ENCODE measurements at regions not wholly inside any gene's neighbourhood (a gene's known extent, or its start where the extent isn't known, plus 50 kb on each side); places are given as distances from the start of the nearest gene placed in this dataset.

GRCh38 chr3:99170867-99171517, 269.5 kb upstream of the DCBLD2 start:
- Mint-ChIP-seq H3K36me3 (no peaks in the 10 kb centered on the region), H3K4me1 (no peaks in the 10 kb centered on the region), H3K27ac (no peak overlapping the region), H3K4me3 (no peak overlapping the region), H3K27me3 (ENCODE audit: low read depth in 2 of 2) (no peaks in the 10 kb centered on the region), H3K9me3 (peaks cover 2% of the 10 kb centered on the region in 2 donors)
- intact Hi-C loops (cut with micrococcal nuclease), result loop anchor here (5.0 kb wide), 1 partner anchor 354 kb away; no protein-coding TSS in a partner anchor
- Histone ChIP-seq H3K9me3 (ENCODE audit: control insufficient read depth, insufficient read depth, low read length) (no peaks in the 10 kb centered on the region), H3K36me3 (ENCODE audit: control insufficient read depth, insufficient read depth, low read length) (no peaks in the 10 kb centered on the region), H3K4me3 (ENCODE audit: low read length) (no peak overlapping the region), H3K4me1 (ENCODE audit: control insufficient read depth, insufficient read depth, low read length) (no peaks in the 10 kb centered on the region), H3K27me3 (ENCODE audit: control insufficient read depth, insufficient read depth, low read length) (no peaks in the 10 kb centered on the region), H3K27ac (ENCODE audit: low read length) (no peak overlapping the region)
- no peak for TF ChIP-seq CTCF (IDR thresholded peaks at IDR 0.05)
- DNase-seq, result no peak
- WGBS (ENCODE audit: insufficient coverage), result 87% methylated on average over 6 of the region's 6 CpGs
- ATAC-seq, result no peak

- DNase-seq (no peak), ATAC-seq (no peak)
- no peak overlapping the region for H3K27ac Mint-ChIP-seq
- H3K36me3 Mint-ChIP-seq, result no peaks in the 10 kb centered on the region
- H3K9me3 Mint-ChIP-seq, result peaks cover 2 to 5% of the 10 kb centered on the region in 2 donors
- Histone ChIP-seq H3K27me3 (ENCODE audit: control insufficient read depth, insufficient read depth, low read length) (no peaks in the 10 kb centered on the region), H3K36me3 (ENCODE audit: control insufficient read depth, insufficient read depth, low read length) (no peaks in the 10 kb centered on the region), H3K4me1 (ENCODE audit: control insufficient read depth, insufficient read depth, low read length) (no peaks in the 10 kb centered on the region), H3K9me3 (ENCODE audit: control insufficient read depth, insufficient read depth, low read length) (peaks cover 3% of the 10 kb centered on the region), H3K4me3 (ENCODE audit: low read length) (no peak overlapping the region), H3K27ac (ENCODE audit: low read length) (no peak overlapping the region)
- H3K4me1 Mint-ChIP-seq, result no peaks in the 10 kb centered on the region
- intact Hi-C loops (cut with micrococcal nuclease), result no loop called here
- H3K4me3 Mint-ChIP-seq, result no peak overlapping the region
- no peak for TF ChIP-seq CTCF (IDR thresholded peaks at IDR 0.05)
- H3K27me3 Mint-ChIP-seq (ENCODE audit: low read depth in 2 of 2), result no peaks in the 10 kb centered on the region
Observed at GRCh38 chr3:99167071-99167470, 265.6 kb upstream of the DCBLD2 start.

GRCh38 chr3:99163314-99163713, 261.8 kb upstream of the DCBLD2 start:
- TF ChIP-seq CTCF (IDR thresholded peaks at IDR 0.05), result no peak

GRCh38 chr3:99159220-99159762, 257.8 kb upstream of the DCBLD2 start:
- H3K4me3 Mint-ChIP-seq, result no peak overlapping the region
- DNase-seq (no peak), ATAC-seq (no peak)

More at GRCh38 chr3:99163314-99163713, 261.8 kb upstream of the DCBLD2 start:
- intact Hi-C loops (cut with micrococcal nuclease), result no loop called here
- H3K9me3 ChIP-seq (ENCODE audit: control insufficient read depth, insufficient read depth, low read length), result peaks cover 10% of the 10 kb centered on the region
- WGBS (ENCODE audit: insufficient coverage), result 75% methylated on average over 3 of the region's 3 CpGs
- no peaks in the 10 kb centered on the region for H3K36me3 Mint-ChIP-seq
- no peaks in the 10 kb centered on the region for H3K27me3 Mint-ChIP-seq (ENCODE audit: low read depth in 2 of 2)
- H3K27ac Mint-ChIP-seq, result no peak overlapping the region
- no peak overlapping the region for H3K4me3 ChIP-seq (ENCODE audit: low read length)
- H3K4me3 Mint-ChIP-seq, result no peak overlapping the region
- H3K4me1 Mint-ChIP-seq, result no peaks in the 10 kb centered on the region
- no peaks in the 10 kb centered on the region for H3K36me3 ChIP-seq (ENCODE audit: control insufficient read depth, insufficient read depth, low read length)
- DNase-seq (no peak), ATAC-seq (no peak)
- no peak overlapping the region for H3K27ac ChIP-seq (ENCODE audit: low read length)
- peaks cover 3 to 4% of the 10 kb centered on the region in 2 donors for H3K9me3 Mint-ChIP-seq
- H3K4me1 ChIP-seq (ENCODE audit: control insufficient read depth, insufficient read depth, low read length), result no peaks in the 10 kb centered on the region
- no peaks in the 10 kb centered on the region for H3K27me3 ChIP-seq (ENCODE audit: control insufficient read depth, insufficient read depth, low read length)

More at GRCh38 chr3:99159220-99159762, 257.8 kb upstream of the DCBLD2 start:
- H3K36me3 Mint-ChIP-seq, result peaks cover 6% of the 10 kb centered on the region
- Histone ChIP-seq H3K27ac (ENCODE audit: low read length) (no peak overlapping the region), H3K9me3 (ENCODE audit: control insufficient read depth, insufficient read depth, low read length) (peaks cover 10% of the 10 kb centered on the region), H3K27me3 (ENCODE audit: control insufficient read depth, insufficient read depth, low read length) (no peaks in the 10 kb centered on the region), H3K4me1 (ENCODE audit: control insufficient read depth, insufficient read depth, low read length) (no peaks in the 10 kb centered on the region), H3K4me3 (ENCODE audit: low read length) (no peak overlapping the region), H3K36me3 (ENCODE audit: control insufficient read depth, insufficient read depth, low read length) (no peaks in the 10 kb centered on the region)
- H3K4me1 Mint-ChIP-seq, result no peaks in the 10 kb centered on the region
- intact Hi-C loops (cut with micrococcal nuclease), result no loop called here
- H3K27me3 Mint-ChIP-seq (ENCODE audit: low read depth in 2 of 2), result no peaks in the 10 kb centered on the region
- no peak overlapping the region for H3K27ac Mint-ChIP-seq
- peaks cover 12 to 17% of the 10 kb centered on the region in 2 donors for H3K9me3 Mint-ChIP-seq
- no peak for TF ChIP-seq CTCF (IDR thresholded peaks at IDR 0.05)

All from natural killer cell (primary cell).